Panc1 (cell line): ENCODE measurements at regions not wholly inside any gene's neighbourhood (a gene's known extent, or its start where the extent isn't known, plus 50 kb on each side); places are given as distances from the start of the nearest gene placed in this dataset.

ENCODE experiments used
- ATAC-seq: fragments of 200-7000 bp; cut with Tn5 transposase; 2 replicates; pipeline ENCODE4 v1.9.1; 2020; ENCODE audit warnings: mild to moderate bottlenecking, moderate library complexity
- BruUV-seq: library from RNA; stranded (reverse); fragments of 400-500 nt; replicated peaks from 2 replicates; lab custom pipeline; 2021; lab: Mats Ljungman, UMichigan
- CTCF ChIA-PET: fragments of 300-600 bp; sonication (Branson Sonifier 250); formaldehyde crosslinking; loops from one replicate; lab custom pipeline; 2022; ENCODE audit warnings: antibody characterized with exemption; lab: Charles Lee
- POLR2A ChIA-PET: fragments of 300-600 bp; sonication (Branson Sonifier 250); formaldehyde crosslinking; loops from one replicate; lab custom pipeline; 2022; ENCODE audit warnings: antibody characterized with exemption; lab: Charles Lee
- DNase-seq: peaks from one replicate; pipeline ENCODE4 v3.0.0-alpha.2; 2010; ENCODE audit warnings: low read depth, low spot score
- H3K27ac ChIP-seq: 2 replicates; pipeline ENCODE4 v1.5.1; 2011; ENCODE audit warnings: mild to moderate bottlenecking, low read length, inconsistent platforms
- H3K27me3 ChIP-seq: fragments of 200-500 bp; sonication (Bioruptor generic); 2 replicates; pipeline ENCODE4 v1.6.0; 2014; ENCODE audit warnings: low read length, inconsistent platforms; ENCODE audit not compliant: control insufficient read depth, insufficient read depth
- H3K36me3 ChIP-seq: fragments of 200-500 bp; sonication (Bioruptor generic); 2 replicates; pipeline ENCODE4 v1.5.1; 2014; ENCODE audit warnings: inconsistent platforms, mild to moderate bottlenecking, low read length, moderate library complexity; ENCODE audit not compliant: control insufficient read depth, insufficient read depth
- H3K4me1 ChIP-seq: 2 replicates; pipeline ENCODE4 v1.5.1; 2011; ENCODE audit warnings: inconsistent platforms, mild to moderate bottlenecking, low read length, moderate library complexity; ENCODE audit not compliant: control insufficient read depth, insufficient read depth
- H3K4me3 ChIP-seq, 2 experiments: 2 replicates each; pipeline ENCODE4 v1.5.1; 2011 to 2012; ENCODE audit warnings: low read depth in 2 of 2, low read length in 2 of 2, mild to moderate bottlenecking in 2 of 2, inconsistent platforms in 1 of 2, moderate library complexity in 1 of 2
- H3K9me3 ChIP-seq: fragments of 200-500 bp; sonication (Bioruptor generic); 2 replicates; pipeline ENCODE4 v1.5.1; 2014; ENCODE audit warnings: low read depth, mild to moderate bottlenecking, inconsistent platforms, low read length, moderate library complexity; ENCODE audit not compliant: control insufficient read depth, insufficient read depth
- POLR2AphosphoS5 ChIP-seq: IDR thresholded peaks from 2 replicates; pipeline ENCODE4 v1.6.1; 2012; ENCODE audit warnings: mild to moderate bottlenecking, low read depth, low read length, moderate library complexity
- SIN3A ChIP-seq: IDR thresholded peaks from 2 replicates; pipeline ENCODE4 v1.6.1; 2012; ENCODE audit warnings: low read depth, mild to moderate bottlenecking, low read length, moderate library complexity, borderline replicate concordance; ENCODE audit not compliant: insufficient read depth
- TCF7L2 ChIP-seq: IDR thresholded peaks from 2 replicates; pipeline ENCODE4 v1.6.1; 2011; ENCODE audit warnings: mild to moderate bottlenecking, low read depth, low read length, inconsistent platforms
- in situ Hi-C: cut with HindIII; loops from 2 replicates; pipeline ENCODE4 v1.10.0; 2016; ENCODE audit warnings: low sequenced_read_pairs, low pct_unique_long_range_greater_than_20kb
- intact Hi-C: fragments of 100-400 bp; cut with micrococcal nuclease; formaldehyde crosslinking; loops from one replicate; pipeline ENCODE4 v1.10.0; 2022; ENCODE audit not compliant: unreplicated experiment
- TF ChIP-seq, protein P1 (sequence below), 2 experiments: IDR thresholded peaks; 2 replicates each; pipeline ENCODE4 v1.6.1; 2011 to 2012; ENCODE audit warnings: low read depth in 2 of 2, control low read depth in 1 of 2, low read length in 1 of 2, mild to moderate bottlenecking in 1 of 2, moderate library complexity in 1 of 2; ENCODE audit not compliant: insufficient read depth in 1 of 2
- TF ChIP-seq, protein P2 (sequence below): fragments of 450-650 bp; IDR thresholded peaks from 2 replicates; pipeline ENCODE4 v1.5.1; 2017; ENCODE audit warnings: mild to moderate bottlenecking

DNA sequence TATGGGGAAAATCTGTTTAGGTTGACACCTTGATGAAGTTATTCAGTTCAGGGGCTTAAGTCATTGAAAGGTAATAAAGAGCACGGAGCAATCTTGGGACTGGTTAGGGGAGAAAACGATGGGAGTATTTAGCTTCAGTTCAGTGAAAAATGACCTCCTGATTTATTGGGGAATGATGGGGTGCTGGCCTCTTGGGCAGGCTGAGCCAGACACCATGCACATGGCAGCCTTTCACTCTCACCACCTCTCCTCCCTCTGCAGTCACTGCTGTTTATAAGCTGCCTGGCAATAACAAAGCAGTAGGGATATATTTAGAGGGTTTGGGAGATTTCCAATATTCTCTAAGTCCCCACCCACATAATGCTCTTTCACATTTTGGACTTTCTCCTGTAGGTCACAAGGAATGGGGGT is 140.5 kb upstream of the HS3ST2 start:
- no peak overlapping the region for H3K27ac ChIP-seq
- DNase-seq = no peak
- ATAC-seq = no peak
- no peaks in the 10 kb centered on the region for H3K4me1 ChIP-seq
- no peak overlapping the region for H3K4me3 ChIP-seq
- H3K27me3 ChIP-seq = peaks cover 26% of the 10 kb centered on the region
- no TSS peak for BruUV-seq
- intact Hi-C loops = no loop called here
- in situ Hi-C loops = no loop called here
- POLR2A ChIA-PET = no interaction called here
- no peaks in the 10 kb centered on the region for H3K9me3 ChIP-seq
- TF ChIP-seq TCF7L2 = no peak
- TF ChIP-seq, protein P1, sequence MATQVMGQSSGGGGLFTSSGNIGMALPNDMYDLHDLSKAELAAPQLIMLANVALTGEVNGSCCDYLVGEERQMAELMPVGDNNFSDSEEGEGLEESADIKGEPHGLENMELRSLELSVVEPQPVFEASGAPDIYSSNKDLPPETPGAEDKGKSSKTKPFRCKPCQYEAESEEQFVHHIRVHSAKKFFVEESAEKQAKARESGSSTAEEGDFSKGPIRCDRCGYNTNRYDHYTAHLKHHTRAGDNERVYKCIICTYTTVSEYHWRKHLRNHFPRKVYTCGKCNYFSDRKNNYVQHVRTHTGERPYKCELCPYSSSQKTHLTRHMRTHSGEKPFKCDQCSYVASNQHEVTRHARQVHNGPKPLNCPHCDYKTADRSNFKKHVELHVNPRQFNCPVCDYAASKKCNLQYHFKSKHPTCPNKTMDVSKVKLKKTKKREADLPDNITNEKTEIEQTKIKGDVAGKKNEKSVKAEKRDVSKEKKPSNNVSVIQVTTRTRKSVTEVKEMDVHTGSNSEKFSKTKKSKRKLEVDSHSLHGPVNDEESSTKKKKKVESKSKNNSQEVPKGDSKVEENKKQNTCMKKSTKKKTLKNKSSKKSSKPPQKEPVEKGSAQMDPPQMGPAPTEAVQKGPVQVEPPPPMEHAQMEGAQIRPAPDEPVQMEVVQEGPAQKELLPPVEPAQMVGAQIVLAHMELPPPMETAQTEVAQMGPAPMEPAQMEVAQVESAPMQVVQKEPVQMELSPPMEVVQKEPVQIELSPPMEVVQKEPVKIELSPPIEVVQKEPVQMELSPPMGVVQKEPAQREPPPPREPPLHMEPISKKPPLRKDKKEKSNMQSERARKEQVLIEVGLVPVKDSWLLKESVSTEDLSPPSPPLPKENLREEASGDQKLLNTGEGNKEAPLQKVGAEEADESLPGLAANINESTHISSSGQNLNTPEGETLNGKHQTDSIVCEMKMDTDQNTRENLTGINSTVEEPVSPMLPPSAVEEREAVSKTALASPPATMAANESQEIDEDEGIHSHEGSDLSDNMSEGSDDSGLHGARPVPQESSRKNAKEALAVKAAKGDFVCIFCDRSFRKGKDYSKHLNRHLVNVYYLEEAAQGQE (IDR thresholded peaks at IDR 0.05; ENCODE audit: insufficient read depth in 1 of 2, low read depth in 2 of 2, low read length in 1 of 2) = no peak
- no peak for TF ChIP-seq SIN3A
- no peak for TF ChIP-seq POLR2AphosphoS5
- TF ChIP-seq, protein P2, sequence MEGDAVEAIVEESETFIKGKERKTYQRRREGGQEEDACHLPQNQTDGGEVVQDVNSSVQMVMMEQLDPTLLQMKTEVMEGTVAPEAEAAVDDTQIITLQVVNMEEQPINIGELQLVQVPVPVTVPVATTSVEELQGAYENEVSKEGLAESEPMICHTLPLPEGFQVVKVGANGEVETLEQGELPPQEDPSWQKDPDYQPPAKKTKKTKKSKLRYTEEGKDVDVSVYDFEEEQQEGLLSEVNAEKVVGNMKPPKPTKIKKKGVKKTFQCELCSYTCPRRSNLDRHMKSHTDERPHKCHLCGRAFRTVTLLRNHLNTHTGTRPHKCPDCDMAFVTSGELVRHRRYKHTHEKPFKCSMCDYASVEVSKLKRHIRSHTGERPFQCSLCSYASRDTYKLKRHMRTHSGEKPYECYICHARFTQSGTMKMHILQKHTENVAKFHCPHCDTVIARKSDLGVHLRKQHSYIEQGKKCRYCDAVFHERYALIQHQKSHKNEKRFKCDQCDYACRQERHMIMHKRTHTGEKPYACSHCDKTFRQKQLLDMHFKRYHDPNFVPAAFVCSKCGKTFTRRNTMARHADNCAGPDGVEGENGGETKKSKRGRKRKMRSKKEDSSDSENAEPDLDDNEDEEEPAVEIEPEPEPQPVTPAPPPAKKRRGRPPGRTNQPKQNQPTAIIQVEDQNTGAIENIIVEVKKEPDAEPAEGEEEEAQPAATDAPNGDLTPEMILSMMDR = no peak
- H3K36me3 ChIP-seq = no peaks in the 10 kb centered on the region
- CTCF ChIA-PET = interaction anchor here (0.5 kb wide), 1 partner anchor 11 kb away, joined by 3 read pairs; no protein-coding TSS in a partner anchor

DNA sequence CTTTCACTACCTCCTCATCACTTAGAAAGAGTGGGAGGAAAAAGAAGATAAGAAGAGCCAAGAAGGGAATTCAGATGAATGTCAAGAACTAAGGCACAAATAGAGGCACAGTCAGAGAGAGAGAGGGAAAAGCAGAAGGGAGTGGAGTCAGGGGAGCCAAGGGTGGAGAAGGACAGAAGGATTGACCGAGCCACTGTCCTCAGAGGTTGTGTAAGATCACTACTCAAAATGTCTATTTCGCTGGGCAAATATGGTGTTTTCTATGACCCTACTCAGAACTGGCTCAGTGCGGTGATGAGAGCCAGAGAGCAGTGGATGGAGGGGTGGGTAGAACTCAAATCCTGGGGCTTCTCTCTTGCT is 139.2 kb upstream of the HS3ST2 start:
- no peaks in the 10 kb centered on the region for H3K36me3 ChIP-seq
- in situ Hi-C loops (no loop called here), intact Hi-C loops (no loop called here)
- no peak overlapping the region for H3K4me3 ChIP-seq
- no peak overlapping the region for H3K27ac ChIP-seq
- DNase-seq (no peak), ATAC-seq (no peak)
- H3K4me1 ChIP-seq = no peaks in the 10 kb centered on the region
- no TSS peak for BruUV-seq
- no peaks in the 10 kb centered on the region for H3K9me3 ChIP-seq
- peaks cover 33% of the 10 kb centered on the region for H3K27me3 ChIP-seq
- ChIA-PET POLR2A (no interaction called here), CTCF (no interaction called here)
- TF ChIP-seq SIN3A = no peak
- TF ChIP-seq, protein P2 = no peak
- no peak for TF ChIP-seq POLR2AphosphoS5
- TF ChIP-seq TCF7L2 = no peak
- TF ChIP-seq, protein P1 (IDR thresholded peaks at IDR 0.05; ENCODE audit: insufficient read depth in 1 of 2, low read depth in 2 of 2, low read length in 1 of 2) = no peak
